GM19397 (cell line): ENCODE measurements at regions not wholly inside any gene's neighbourhood (a gene's known extent, or its start where the extent isn't known, plus 50 kb on each side); places are given as distances from the start of the nearest gene placed in this dataset.

Source experiments
- ATAC-seq: cut with Tn5 transposase; IDR thresholded peaks from one replicate; pipeline ENCODE4 v1.9.1; 2021; ENCODE audit warnings: mild to moderate bottlenecking, moderate library complexity; ENCODE audit not compliant: unreplicated experiment

GRCh38 chr2:576292-576691 is 100.9 kb downstream of the TMEM18 start:
- ATAC-seq = no peak

- ATAC-seq = no peak
Observed at GRCh38 chr2:575727-576236, 101.4 kb downstream of the TMEM18 start.

DNA sequence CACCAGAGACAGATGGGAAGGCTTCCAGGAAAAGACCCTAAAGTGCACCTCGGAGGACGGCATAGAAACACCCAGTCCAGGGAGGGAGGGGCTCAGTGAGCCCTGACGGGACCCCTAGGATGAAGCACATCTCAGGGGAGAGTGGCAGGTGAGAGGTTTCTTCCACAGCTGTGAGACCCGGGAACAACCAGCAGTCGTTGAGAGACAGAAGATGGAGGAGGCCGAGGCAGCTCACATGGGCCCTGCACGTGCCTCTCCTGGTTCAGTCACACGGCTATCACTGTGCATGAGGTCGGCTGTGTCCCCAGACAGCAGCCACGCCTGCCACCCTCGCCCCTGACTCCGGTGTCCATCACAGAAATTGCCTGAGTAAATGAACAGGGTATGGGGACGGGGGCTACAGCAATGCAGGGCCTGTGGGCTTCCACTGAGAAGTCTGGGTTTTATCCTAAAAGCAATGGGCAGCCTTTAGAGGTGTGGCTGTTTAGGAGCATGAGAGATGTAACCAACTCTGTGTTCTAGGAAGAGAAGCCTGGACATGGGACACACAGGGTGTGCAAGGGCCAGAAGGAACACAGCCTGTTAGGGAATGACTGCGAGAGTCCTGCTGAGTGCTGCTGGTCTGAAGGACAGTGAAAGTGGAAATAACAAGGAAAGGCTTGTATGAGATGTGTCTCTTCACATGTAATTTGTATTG is 102.0 kb downstream of the TMEM18 start:
- ATAC-seq = no peak

DNA sequence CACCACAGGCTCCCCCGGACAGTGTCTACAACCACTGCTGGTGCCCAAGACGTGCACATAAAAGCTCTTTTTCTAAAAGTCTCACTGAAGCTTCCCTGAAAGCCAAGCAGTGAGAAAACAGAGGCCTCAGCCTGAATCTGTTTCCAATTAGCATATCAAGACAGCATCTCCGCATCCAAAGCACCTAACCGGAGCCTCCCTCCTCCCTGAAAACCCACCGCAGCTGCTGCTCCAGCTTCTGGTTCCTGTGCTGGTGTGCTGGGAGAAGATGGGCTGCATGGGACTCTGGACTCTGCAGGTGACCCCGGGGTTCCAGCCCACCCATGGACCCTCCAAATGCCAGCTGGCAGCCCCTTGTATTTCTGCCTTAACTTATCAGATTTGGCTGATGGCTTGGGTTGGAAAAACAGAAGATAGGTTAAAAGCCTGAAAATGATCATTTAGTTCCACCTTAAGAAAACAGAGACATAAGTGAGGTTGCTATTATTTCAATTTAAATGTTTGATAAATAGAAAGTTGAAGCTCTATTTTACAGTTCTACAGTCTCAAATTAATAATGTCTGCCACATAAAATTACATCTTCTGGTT is 103.3 kb downstream of the TMEM18 start:
- no peak for ATAC-seq

DNA sequence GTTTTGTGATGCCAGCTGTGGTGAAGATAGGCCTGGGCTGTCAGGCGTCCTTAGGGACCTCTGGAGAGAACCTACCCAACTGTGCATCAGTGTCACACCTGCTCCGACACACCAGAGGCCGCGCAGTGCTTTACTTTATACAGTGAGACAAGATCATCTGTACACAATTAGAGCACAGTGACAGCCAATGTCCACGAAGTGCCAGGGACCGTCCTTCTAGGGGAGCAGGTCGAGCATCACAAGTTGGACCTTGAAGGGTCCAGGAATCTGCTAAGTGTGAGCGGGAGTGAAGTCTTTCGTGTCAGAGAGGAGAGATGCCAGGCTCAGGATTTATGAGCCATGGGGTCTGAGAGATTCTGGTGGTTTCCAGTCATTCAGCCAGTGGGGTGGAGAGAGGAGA is 104.2 kb downstream of the TMEM18 start:
- no peak for ATAC-seq

- ATAC-seq = no peak
Observed at GRCh38 chr2:569681-570080, 107.5 kb downstream of the TMEM18 start.

- no peak for ATAC-seq
Observed at GRCh38 chr2:568639-569235, 108.5 kb downstream of the TMEM18 start.

- ATAC-seq = no peak
Observed at GRCh38 chr2:567865-568638, 109.2 kb downstream of the TMEM18 start.

DNA sequence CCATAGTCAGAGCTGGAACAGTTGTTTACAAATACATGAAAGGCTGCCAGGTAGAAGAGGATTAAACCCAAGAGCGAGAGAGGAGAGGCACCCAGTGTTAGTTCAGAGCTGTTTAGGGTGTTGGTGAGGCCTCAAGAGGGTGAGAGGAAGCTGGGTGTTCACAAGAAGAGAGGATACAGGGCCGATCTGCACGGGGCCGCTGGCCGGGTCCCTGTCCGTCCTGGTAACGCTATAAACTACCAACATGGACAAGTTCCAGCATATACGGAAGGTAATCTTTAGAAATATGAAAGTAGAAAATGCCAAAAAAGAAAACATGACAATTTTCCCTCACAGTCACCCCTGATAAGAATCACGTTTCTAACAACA is 109.7 kb downstream of the TMEM18 start:
- no peak for ATAC-seq

DNA sequence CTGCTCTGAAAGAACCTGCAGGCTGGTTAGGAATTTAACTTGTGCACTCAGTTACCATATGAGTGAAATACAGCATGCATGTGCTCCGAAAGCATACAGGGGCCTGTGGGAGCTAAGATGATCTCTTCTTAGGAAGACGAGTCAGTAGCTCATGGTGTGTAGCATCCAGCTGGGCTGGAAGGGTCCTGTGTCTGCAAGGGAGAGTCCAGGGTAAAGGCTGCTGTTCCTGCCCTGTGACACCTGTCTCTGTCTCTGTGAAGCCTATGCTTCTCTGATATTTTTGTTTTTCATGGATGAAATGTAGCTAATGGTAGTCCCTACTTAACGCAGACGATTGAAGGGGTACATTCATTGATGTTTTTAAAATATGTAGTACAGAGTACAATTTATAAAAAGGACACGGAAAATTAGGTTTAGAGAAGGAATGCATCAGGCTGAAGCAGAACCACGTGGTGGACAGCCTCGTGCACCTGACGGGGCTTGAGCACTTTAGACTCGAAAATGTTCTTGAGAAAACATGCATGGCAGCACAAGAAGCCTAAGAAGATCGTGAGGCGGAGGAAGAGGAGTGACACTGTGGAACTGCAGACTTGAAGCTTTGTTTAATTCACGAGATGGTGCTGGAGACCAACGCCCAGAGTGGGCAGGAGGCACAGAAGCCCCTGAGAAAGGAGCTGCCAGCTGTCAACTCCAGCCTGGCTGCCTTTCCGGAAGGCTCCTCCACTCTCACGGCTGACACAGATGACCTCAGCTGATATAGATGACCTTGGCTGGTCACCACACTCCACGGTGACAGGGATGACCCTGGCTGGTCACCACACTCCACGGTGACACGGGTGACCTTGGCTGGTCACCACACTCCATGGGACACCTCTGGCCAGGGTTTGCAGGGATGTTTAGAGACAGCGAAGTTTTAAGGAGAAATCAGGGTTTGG is 110.6 kb downstream of the TMEM18 start:
- no peak for ATAC-seq

DNA sequence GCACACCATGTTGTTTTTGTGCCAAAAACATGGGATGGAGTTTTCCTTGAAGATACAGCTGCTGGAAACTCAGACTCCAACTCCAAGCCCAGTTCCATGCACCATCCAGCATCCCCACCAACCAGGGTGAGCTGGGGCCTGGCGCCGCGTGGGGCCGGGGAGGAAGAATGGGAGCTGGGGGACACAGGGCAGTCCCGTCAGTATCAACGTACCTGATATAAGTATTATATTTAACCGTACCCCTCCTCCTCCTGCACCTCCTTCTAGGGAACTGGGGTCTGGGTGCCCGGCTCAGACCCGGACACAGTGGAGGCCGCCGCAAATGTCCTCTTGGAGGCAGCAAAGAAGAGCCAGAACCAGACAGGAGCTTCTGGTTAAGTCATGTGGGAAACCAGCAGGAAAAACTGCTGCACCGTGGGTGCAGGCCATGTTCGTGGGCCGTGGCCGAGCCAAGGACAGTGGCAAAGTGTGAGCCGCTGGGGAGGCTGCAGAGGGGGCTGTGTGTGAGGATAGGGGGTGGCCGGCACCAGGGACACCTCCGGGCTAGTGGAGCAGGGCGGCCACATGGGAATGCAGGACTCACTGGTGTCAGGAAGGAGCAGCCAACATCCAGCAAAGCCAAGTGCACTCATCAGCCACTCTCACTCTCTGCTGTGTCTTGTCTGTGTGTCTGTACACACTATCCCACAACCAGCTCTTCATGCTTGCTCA is 112.6 kb downstream of the TMEM18 start:
- ATAC-seq = no peak

GRCh38 chr2:563512-563911 is 113.7 kb downstream of the TMEM18 start:
- no peak for ATAC-seq

- no peak for ATAC-seq
Observed at GRCh38 chr2:562391-563364, 114.5 kb downstream of the TMEM18 start.

- no peak for ATAC-seq
Observed at GRCh38 chr2:558879-559278, 118.3 kb downstream of the TMEM18 start.

- no peak for ATAC-seq
Observed at GRCh38 chr2:558302-558642, 118.9 kb downstream of the TMEM18 start.

DNA sequence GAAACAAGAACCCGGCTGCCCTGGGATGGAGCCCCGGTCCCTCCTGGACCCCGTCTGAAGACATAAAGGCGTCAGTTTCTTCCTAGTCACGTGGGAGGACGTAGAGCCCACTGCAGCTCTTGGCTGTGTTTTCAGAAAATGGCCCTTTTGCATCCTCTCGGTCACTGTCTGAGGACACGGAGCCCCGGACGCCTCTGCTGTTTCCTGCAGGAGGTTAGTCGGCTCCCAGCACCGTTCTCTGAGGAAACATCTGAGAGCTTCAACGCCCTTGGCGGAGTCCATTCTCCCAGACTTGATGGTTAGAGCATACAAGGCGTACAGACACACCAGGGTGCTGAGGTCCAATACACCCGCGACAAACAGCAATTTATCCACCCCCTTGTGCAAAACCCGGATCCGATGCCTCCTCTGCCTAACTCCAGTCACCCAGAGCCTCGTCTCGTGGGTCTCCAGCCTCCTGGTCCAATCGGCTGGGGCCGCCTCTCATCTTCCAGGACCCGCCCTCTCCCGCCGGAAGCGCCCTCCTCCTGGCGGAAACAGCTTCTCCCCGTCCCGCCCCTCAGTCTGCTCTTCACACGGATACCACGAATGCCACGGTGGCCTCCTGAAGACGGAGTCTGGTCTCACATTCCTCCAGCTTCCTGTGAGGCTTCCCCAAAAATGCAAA is 119.4 kb downstream of the TMEM18 start:
- no peak for ATAC-seq

GRCh38 chr2:556485-556884 is 120.7 kb downstream of the TMEM18 start:
- no peak for ATAC-seq

GRCh38 chr2:555164-555922 is 121.9 kb downstream of the TMEM18 start:
- ATAC-seq = no peak
